ENCODE measurements at regions not wholly inside any gene's neighbourhood (a gene's known extent, or its start where the extent isn't known, plus 50 kb on each side); places are given as distances from the start of the nearest gene placed in this dataset.
"Not testable (repeated sequence)": the region's sequence is repeated elsewhere in the genome, so short reads cannot be mapped to it uniquely, and the experiment has no call there.

GRCh38 chr6:92339936-92340640 is 1079.3 kb downstream of the EPHA7 start:
- DNase-seq (ENCODE audit: low read depth in 4 of 4, low spot score in 3 of 4): no peak

- no peak for DNase-seq (ENCODE audit: low read depth in 4 of 4, low spot score in 3 of 4)
Measured at GRCh38 chr6:92337571-92337970, 1081.8 kb downstream of the EPHA7 start.

- no peak for DNase-seq (ENCODE audit: low read depth in 4 of 4, low spot score in 3 of 4)
Measured at GRCh38 chr6:92329208-92329847, 1090.0 kb downstream of the EPHA7 start.

GRCh38 chr6:92315312-92315711 is 1104.0 kb downstream of the EPHA7 start:
- no peak for DNase-seq (ENCODE audit: low read depth in 4 of 4, low spot score in 3 of 4)

GRCh38 chr6:92297101-92297500 is 1122.3 kb downstream of the EPHA7 start:
- no peak for DNase-seq (ENCODE audit: low read depth in 4 of 4, low spot score in 3 of 4)

- DNase-seq (ENCODE audit: low read depth in 4 of 4, low spot score in 3 of 4): no peak
Measured at GRCh38 chr6:92292067-92292466, 1127.3 kb downstream of the EPHA7 start.

GRCh38 chr6:92289831-92290230 is 1129.5 kb downstream of the EPHA7 start:
- no peak for DNase-seq (ENCODE audit: low read depth in 4 of 4, low spot score in 3 of 4)

- DNase-seq (ENCODE audit: low read depth in 4 of 4, low spot score in 3 of 4): no peak
Measured at GRCh38 chr6:92281571-92282076, 1137.7 kb downstream of the EPHA7 start.

GRCh38 chr6:92275150-92275549 is 1144.2 kb downstream of the EPHA7 start:
- no peak for DNase-seq (ENCODE audit: low read depth in 4 of 4, low spot score in 3 of 4)

- no peak for DNase-seq (ENCODE audit: low read depth in 4 of 4, low spot score in 3 of 4)
Measured at GRCh38 chr6:92274588-92274987, 1144.8 kb downstream of the EPHA7 start.

GRCh38 chr6:92273694-92274093 is 1145.7 kb downstream of the EPHA7 start:
- DNase-seq (ENCODE audit: low read depth in 4 of 4, low spot score in 3 of 4): no peak

GRCh38 chr6:92271091-92271490 is 1148.3 kb downstream of the EPHA7 start:
- DNase-seq (ENCODE audit: low read depth in 4 of 4, low spot score in 3 of 4): no peak

GRCh38 chr6:92270365-92270764 is 1149.0 kb downstream of the EPHA7 start:
- no peak for DNase-seq (ENCODE audit: low read depth in 4 of 4, low spot score in 3 of 4)

- no peak for DNase-seq (ENCODE audit: low read depth in 4 of 4, low spot score in 3 of 4)
Measured at GRCh38 chr6:92267335-92267734, 1152.0 kb downstream of the EPHA7 start.

GRCh38 chr6:92263864-92264263 is 1155.5 kb downstream of the EPHA7 start:
- DNase-seq (ENCODE audit: low read depth in 4 of 4, low spot score in 3 of 4): no peak

GRCh38 chr6:92259171-92259570 is 1160.2 kb downstream of the EPHA7 start:
- DNase-seq (ENCODE audit: low read depth in 4 of 4, low spot score in 3 of 4): no peak

GRCh38 chr6:92243315-92243714 is 1176.0 kb downstream of the EPHA7 start:
- DNase-seq (ENCODE audit: low read depth in 4 of 4, low spot score in 3 of 4): no peak

GRCh38 chr6:92231171-92231701 is 1188.1 kb downstream of the EPHA7 start:
- DNase-seq (ENCODE audit: low read depth in 4 of 4, low spot score in 3 of 4): no peak

GRCh38 chr6:92219987-92220386 is 1199.4 kb downstream of the EPHA7 start:
- DNase-seq (ENCODE audit: low read depth in 4 of 4, low spot score in 3 of 4): not testable (repeated sequence)

GRCh38 chr6:92216717-92217116 is 1202.6 kb downstream of the EPHA7 start:
- no peak for DNase-seq (ENCODE audit: low read depth in 4 of 4, low spot score in 3 of 4)

- DNase-seq (ENCODE audit: low read depth in 4 of 4, low spot score in 3 of 4): no peak
Measured at GRCh38 chr6:92201618-92202017, 1217.7 kb downstream of the EPHA7 start.

GRCh38 chr6:92196325-92196724 is 1223.0 kb downstream of the EPHA7 start:
- no peak for DNase-seq (ENCODE audit: low read depth in 4 of 4, low spot score in 3 of 4)
